ENCODE measurements at regions not wholly inside any gene's neighbourhood (a gene's known extent, or its start where the extent isn't known, plus 50 kb on each side); places are given as distances from the start of the nearest gene placed in this dataset.

GRCh38 chr7:69402696-69403095 is 195.6 kb upstream of the AUTS2 start:
- H3K4me1 ChIP-seq (ENCODE audit: control insufficient read depth in 1 of 2, insufficient read depth in 2 of 2, low read length in 2 of 2), result no peaks in the 10 kb centered on the region
- H3K9ac ChIP-seq (ENCODE audit: low read depth in 1 of 2, low read length in 2 of 2), result no peak overlapping the region
- no peaks in the 10 kb centered on the region for H3K36me3 ChIP-seq (ENCODE audit: control insufficient read depth in 1 of 2, insufficient read depth in 2 of 2, low read length in 2 of 2)
- no peak overlapping the region for H3K27ac ChIP-seq (ENCODE audit: low read depth, low read length)
- no peaks in the 10 kb centered on the region for H3K9me3 ChIP-seq (ENCODE audit: control insufficient read depth in 1 of 2, low read length in 2 of 2)
- no peaks in the 10 kb centered on the region for H3K27me3 ChIP-seq (ENCODE audit: control insufficient read depth in 1 of 2, insufficient read depth in 2 of 2, low read length in 2 of 2)
- no peak overlapping the region for H3K4me3 ChIP-seq (ENCODE audit: low read depth in 1 of 2, low read length in 2 of 2)

- Histone ChIP-seq H3K9ac (ENCODE audit: low read depth in 1 of 2, low read length in 2 of 2) (no peak overlapping the region), H3K27ac (ENCODE audit: low read depth, low read length) (no peak overlapping the region), H3K27me3 (ENCODE audit: control insufficient read depth in 1 of 2, insufficient read depth in 2 of 2, low read length in 2 of 2) (no peaks in the 10 kb centered on the region), H3K9me3 (ENCODE audit: control insufficient read depth in 1 of 2, low read length in 2 of 2) (no peaks in the 10 kb centered on the region), H3K36me3 (ENCODE audit: control insufficient read depth in 1 of 2, insufficient read depth in 2 of 2, low read length in 2 of 2) (no peaks in the 10 kb centered on the region), H3K4me3 (ENCODE audit: low read depth in 1 of 2, low read length in 2 of 2) (no peak overlapping the region), H3K4me1 (ENCODE audit: control insufficient read depth in 1 of 2, insufficient read depth in 2 of 2, low read length in 2 of 2) (no peaks in the 10 kb centered on the region)
Observed at GRCh38 chr7:69403169-69403568, 195.1 kb upstream of the AUTS2 start.

- Histone ChIP-seq H3K36me3 (ENCODE audit: control insufficient read depth in 1 of 2, insufficient read depth in 2 of 2, low read length in 2 of 2) (no peaks in the 10 kb centered on the region), H3K4me3 (ENCODE audit: low read depth in 1 of 2, low read length in 2 of 2) (no peak overlapping the region), H3K9ac (ENCODE audit: low read depth in 1 of 2, low read length in 2 of 2) (no peak overlapping the region), H3K4me1 (ENCODE audit: control insufficient read depth in 1 of 2, insufficient read depth in 2 of 2, low read length in 2 of 2) (no peaks in the 10 kb centered on the region), H3K27me3 (ENCODE audit: control insufficient read depth in 1 of 2, insufficient read depth in 2 of 2, low read length in 2 of 2) (no peaks in the 10 kb centered on the region), H3K9me3 (ENCODE audit: control insufficient read depth in 1 of 2, low read length in 2 of 2) (no peaks in the 10 kb centered on the region), H3K27ac (ENCODE audit: low read depth, low read length) (no peak overlapping the region)
Observed at GRCh38 chr7:69411018-69411417, 187.3 kb upstream of the AUTS2 start.

GRCh38 chr7:69411466-69411865 is 186.8 kb upstream of the AUTS2 start:
- H3K27me3 ChIP-seq (ENCODE audit: control insufficient read depth in 1 of 2, insufficient read depth in 2 of 2, low read length in 2 of 2), result no peaks in the 10 kb centered on the region
- H3K9ac ChIP-seq (ENCODE audit: low read depth in 1 of 2, low read length in 2 of 2), result no peak overlapping the region
- H3K9me3 ChIP-seq (ENCODE audit: control insufficient read depth in 1 of 2, low read length in 2 of 2), result no peaks in the 10 kb centered on the region
- no peaks in the 10 kb centered on the region for H3K4me1 ChIP-seq (ENCODE audit: control insufficient read depth in 1 of 2, insufficient read depth in 2 of 2, low read length in 2 of 2)
- H3K4me3 ChIP-seq (ENCODE audit: low read depth in 1 of 2, low read length in 2 of 2), result no peak overlapping the region
- H3K27ac ChIP-seq (ENCODE audit: low read depth, low read length), result no peak overlapping the region
- no peaks in the 10 kb centered on the region for H3K36me3 ChIP-seq (ENCODE audit: control insufficient read depth in 1 of 2, insufficient read depth in 2 of 2, low read length in 2 of 2)

GRCh38 chr7:69412331-69413146 is 185.7 kb upstream of the AUTS2 start:
- no peaks in the 10 kb centered on the region for H3K4me1 ChIP-seq (ENCODE audit: control insufficient read depth in 1 of 2, insufficient read depth in 2 of 2, low read length in 2 of 2)
- no peaks in the 10 kb centered on the region for H3K9me3 ChIP-seq (ENCODE audit: control insufficient read depth in 1 of 2, low read length in 2 of 2)
- H3K27ac ChIP-seq (ENCODE audit: low read depth, low read length), result no peak overlapping the region

GRCh38 chr7:69414555-69414954 is 183.7 kb upstream of the AUTS2 start:
- Histone ChIP-seq H3K27ac (ENCODE audit: low read depth, low read length) (no peak overlapping the region), H3K36me3 (ENCODE audit: control insufficient read depth in 1 of 2, insufficient read depth in 2 of 2, low read length in 2 of 2) (no peaks in the 10 kb centered on the region), H3K27me3 (ENCODE audit: control insufficient read depth in 1 of 2, insufficient read depth in 2 of 2, low read length in 2 of 2) (no peaks in the 10 kb centered on the region), H3K9me3 (ENCODE audit: control insufficient read depth in 1 of 2, low read length in 2 of 2) (no peaks in the 10 kb centered on the region), H3K4me3 (ENCODE audit: low read depth in 1 of 2, low read length in 2 of 2) (no peak overlapping the region), H3K9ac (ENCODE audit: low read depth in 1 of 2, low read length in 2 of 2) (no peak overlapping the region), H3K4me1 (ENCODE audit: control insufficient read depth in 1 of 2, insufficient read depth in 2 of 2, low read length in 2 of 2) (no peaks in the 10 kb centered on the region)

More at GRCh38 chr7:69412331-69413146, 185.7 kb upstream of the AUTS2 start:
- Histone ChIP-seq H3K4me3 (ENCODE audit: low read depth in 1 of 2, low read length in 2 of 2) (no peak overlapping the region), H3K9ac (ENCODE audit: low read depth in 1 of 2, low read length in 2 of 2) (no peak overlapping the region), H3K27me3 (ENCODE audit: control insufficient read depth in 1 of 2, insufficient read depth in 2 of 2, low read length in 2 of 2) (no peaks in the 10 kb centered on the region), H3K36me3 (ENCODE audit: control insufficient read depth in 1 of 2, insufficient read depth in 2 of 2, low read length in 2 of 2) (no peaks in the 10 kb centered on the region)

- Histone ChIP-seq H3K9ac (ENCODE audit: low read depth in 1 of 2, low read length in 2 of 2) (no peak overlapping the region), H3K36me3 (ENCODE audit: control insufficient read depth in 1 of 2, insufficient read depth in 2 of 2, low read length in 2 of 2) (no peaks in the 10 kb centered on the region), H3K9me3 (ENCODE audit: control insufficient read depth in 1 of 2, low read length in 2 of 2) (no peaks in the 10 kb centered on the region), H3K27me3 (ENCODE audit: control insufficient read depth in 1 of 2, insufficient read depth in 2 of 2, low read length in 2 of 2) (no peaks in the 10 kb centered on the region), H3K4me3 (ENCODE audit: low read depth in 1 of 2, low read length in 2 of 2) (no peak overlapping the region), H3K27ac (ENCODE audit: low read depth, low read length) (no peak overlapping the region), H3K4me1 (ENCODE audit: control insufficient read depth in 1 of 2, insufficient read depth in 2 of 2, low read length in 2 of 2) (no peaks in the 10 kb centered on the region)
Observed at GRCh38 chr7:69418869-69419670, 179.2 kb upstream of the AUTS2 start.

- H3K9me3 ChIP-seq (ENCODE audit: control insufficient read depth in 1 of 2, low read length in 2 of 2), result no peaks in the 10 kb centered on the region
- no peak overlapping the region for H3K4me3 ChIP-seq (ENCODE audit: low read depth in 1 of 2, low read length in 2 of 2)
- H3K27ac ChIP-seq (ENCODE audit: low read depth, low read length), result no peak overlapping the region
- no peak overlapping the region for H3K9ac ChIP-seq (ENCODE audit: low read depth in 1 of 2, low read length in 2 of 2)
- H3K27me3 ChIP-seq (ENCODE audit: control insufficient read depth in 1 of 2, insufficient read depth in 2 of 2, low read length in 2 of 2), result no peaks in the 10 kb centered on the region
- no peaks in the 10 kb centered on the region for H3K36me3 ChIP-seq (ENCODE audit: control insufficient read depth in 1 of 2, insufficient read depth in 2 of 2, low read length in 2 of 2)
- no peaks in the 10 kb centered on the region for H3K4me1 ChIP-seq (ENCODE audit: control insufficient read depth in 1 of 2, insufficient read depth in 2 of 2, low read length in 2 of 2)
Observed at GRCh38 chr7:69419934-69420333, 178.3 kb upstream of the AUTS2 start.

GRCh38 chr7:69422574-69422985 is 175.7 kb upstream of the AUTS2 start:
- H3K27ac ChIP-seq (ENCODE audit: low read depth, low read length), result no peak overlapping the region
- H3K9me3 ChIP-seq (ENCODE audit: control insufficient read depth in 1 of 2, low read length in 2 of 2), result no peaks in the 10 kb centered on the region
- no peaks in the 10 kb centered on the region for H3K36me3 ChIP-seq (ENCODE audit: control insufficient read depth in 1 of 2, insufficient read depth in 2 of 2, low read length in 2 of 2)
- no peaks in the 10 kb centered on the region for H3K4me1 ChIP-seq (ENCODE audit: control insufficient read depth in 1 of 2, insufficient read depth in 2 of 2, low read length in 2 of 2)
- no peak overlapping the region for H3K4me3 ChIP-seq (ENCODE audit: low read depth in 1 of 2, low read length in 2 of 2)
- no peak overlapping the region for H3K9ac ChIP-seq (ENCODE audit: low read depth in 1 of 2, low read length in 2 of 2)
- no peaks in the 10 kb centered on the region for H3K27me3 ChIP-seq (ENCODE audit: control insufficient read depth in 1 of 2, insufficient read depth in 2 of 2, low read length in 2 of 2)

GRCh38 chr7:69426705-69427104 is 171.6 kb upstream of the AUTS2 start:
- Histone ChIP-seq H3K27ac (ENCODE audit: low read depth, low read length) (no peak overlapping the region), H3K9ac (ENCODE audit: low read depth in 1 of 2, low read length in 2 of 2) (no peak overlapping the region), H3K4me1 (ENCODE audit: control insufficient read depth in 1 of 2, insufficient read depth in 2 of 2, low read length in 2 of 2) (peaks cover 0 to 9% of the 10 kb centered on the region in 2 donors), H3K36me3 (ENCODE audit: control insufficient read depth in 1 of 2, insufficient read depth in 2 of 2, low read length in 2 of 2) (no peaks in the 10 kb centered on the region), H3K27me3 (ENCODE audit: control insufficient read depth in 1 of 2, insufficient read depth in 2 of 2, low read length in 2 of 2) (no peaks in the 10 kb centered on the region), H3K9me3 (ENCODE audit: control insufficient read depth in 1 of 2, low read length in 2 of 2) (no peaks in the 10 kb centered on the region), H3K4me3 (ENCODE audit: low read depth in 1 of 2, low read length in 2 of 2) (no peak overlapping the region)
